Right lobe of liver (tissue), 4 donors: ENCODE measurements at regions not wholly inside any gene's neighbourhood (a gene's known extent, or its start where the extent isn't known, plus 50 kb on each side); places are given as distances from the start of the nearest gene placed in this dataset.

Source experiments
- CTCF ChIP-seq, 4 donors: fragments of 200-600 bp in 3 of 4; fragments of 450-650 bp in 1 of 4; IDR thresholded peaks; one replicate each; pipeline versions ENCODE4 v1.5.1 to v1.8.0; 2016 to 2022; ENCODE audit warnings: antibody characterized with exemption in 4 of 4, mild to moderate bottlenecking in 2 of 4
- POLR2A ChIP-seq: fragments of 450-650 bp; IDR thresholded peaks from one replicate; pipeline ENCODE4 v1.6.1; 2017; ENCODE audit warnings: antibody characterized with exemption, mild to moderate bottlenecking
- donor health status: DM: no; HTN: no; CAD: no.
- donor health status: DM: no; HTN: no; CAD: no.
- donor health status: DM: no; HTN: yes; CAD: no.

- TF ChIP-seq CTCF (IDR thresholded peaks at IDR 0.05) (no peak), POLR2A (no peak)
These were observed 284.7 kb upstream of the HSF2 start for GRCh38 chr6:122114717-122115116.
